GM23338 (cell line): ENCODE measurements at regions not wholly inside any gene's neighbourhood (a gene's known extent, or its start where the extent isn't known, plus 50 kb on each side); places are given as distances from the start of the nearest gene placed in this dataset.

Source experiments
- ATAC-seq: fragments of 200-7000 bp; cut with Tn5 transposase; 3 replicates; pipeline ENCODE4 v1.9.1; 2020
- DNase-seq: peaks from one replicate; pipeline ENCODE4 v3.0.0-alpha.2; 2015; ENCODE audit warnings: low spot score
- H2AFZ ChIP-seq: fragments of 200-600 bp; sonication (generic); 2 replicates; pipeline ENCODE4 v1.8.0; 2016; ENCODE audit warnings: antibody characterized with exemption, mild to moderate bottlenecking, moderate library complexity
- H3F3A ChIP-seq: fragments of 200-600 bp; sonication (generic); replicated peaks from 2 replicates; pipeline ENCODE4 v1.8.0; 2017; ENCODE audit warnings: antibody characterized with exemption, mixed run types, low read depth
- H3K27ac ChIP-seq: fragments of 200-600 bp; sonication (generic); 2 replicates; pipeline ENCODE4 v1.6.1; 2016; ENCODE audit warnings: low read depth
- H3K27me3 ChIP-seq: fragments of 200-600 bp; sonication (generic); 2 replicates; pipeline ENCODE4 v1.8.0; 2016; ENCODE audit warnings: mild to moderate bottlenecking, mixed run types, moderate library complexity; ENCODE audit not compliant: insufficient read depth
- H3K36me3 ChIP-seq: fragments of 200-600 bp; sonication (generic); 2 replicates; pipeline ENCODE4 v1.8.0; 2016; ENCODE audit warnings: mild to moderate bottlenecking; ENCODE audit not compliant: insufficient read depth
- H3K4me1 ChIP-seq: fragments of 200-600 bp; sonication (generic); 2 replicates; pipeline ENCODE4 v1.8.0; 2016; ENCODE audit warnings: mild to moderate bottlenecking, moderate library complexity; ENCODE audit not compliant: insufficient read depth
- H3K4me2 ChIP-seq: fragments of 200-600 bp; sonication (generic); 2 replicates; pipeline ENCODE4 v1.7.1; 2017; ENCODE audit warnings: mixed run types
- H3K4me3 ChIP-seq: fragments of 200-600 bp; sonication (generic); 2 replicates; pipeline ENCODE4 v1.6.1; 2016; ENCODE audit warnings: mixed run types
- H3K79me2 ChIP-seq: fragments of 200-600 bp; sonication (generic); replicated peaks from 2 replicates; pipeline ENCODE4 v1.8.0; 2017; ENCODE audit warnings: mild to moderate bottlenecking; ENCODE audit not compliant: insufficient read depth
- H3K9me2 ChIP-seq: fragments of 200-600 bp; sonication (generic); 2 replicates; pipeline ENCODE4 v1.8.0; 2017; ENCODE audit not compliant: insufficient read depth
- H4K20me1 ChIP-seq: fragments of 200-600 bp; sonication (generic); replicated peaks from 2 replicates; pipeline ENCODE4 v1.8.0; 2017; ENCODE audit warnings: mild to moderate bottlenecking; ENCODE audit not compliant: insufficient read depth
- H3K27ac Mint-ChIP-seq: 2 replicates; pipeline ENCODE4 v1.8.0; 2020; ENCODE audit warnings: inconsistent platforms, mild to moderate bottlenecking, moderate library complexity, mixed read lengths
- H3K27me3 Mint-ChIP-seq: 3 replicates; pipeline ENCODE4 v1.8.0; 2022; ENCODE audit warnings: low read depth, mild to moderate bottlenecking, moderate library complexity, mixed read lengths, inconsistent platforms; ENCODE audit not compliant: insufficient read depth, poor library complexity
- H3K36me3 Mint-ChIP-seq: 3 replicates; pipeline ENCODE4 v1.8.0; 2021; ENCODE audit warnings: low read depth, mild to moderate bottlenecking, inconsistent platforms, moderate library complexity, mixed read lengths
- H3K4me1 Mint-ChIP-seq: 3 replicates; pipeline ENCODE4 v1.8.0; 2020; ENCODE audit warnings: mild to moderate bottlenecking, inconsistent platforms, mixed read lengths
- H3K4me3 Mint-ChIP-seq: 3 replicates; pipeline ENCODE4 v1.8.0; 2021; ENCODE audit warnings: moderate library complexity, mild to moderate bottlenecking, inconsistent platforms, mixed read lengths
- H3K9me3 Mint-ChIP-seq: 3 replicates; pipeline ENCODE4 v1.8.0; 2020; ENCODE audit warnings: moderate library complexity, mild to moderate bottlenecking, inconsistent platforms, mixed read lengths
- CREB1 ChIP-seq: fragments of 250-450 bp; sonication (Bioruptor Pico); IDR thresholded peaks from 2 replicates; pipeline ENCODE4 v1.5.0; 2020; ENCODE audit warnings: low read depth, mild to moderate bottlenecking, moderate library complexity
- EZH2phosphoT487 ChIP-seq: fragments of 200-600 bp; sonication (generic); IDR thresholded peaks from one replicate; pipeline ENCODE4 v1.8.1; 2018; ENCODE audit warnings: antibody characterized with exemption; ENCODE audit not compliant: unreplicated experiment
- JUNB ChIP-seq: IDR thresholded peaks from one replicate; pipeline ENCODE4 v1.6.1; 2016; ENCODE audit warnings: antibody characterized with exemption; ENCODE audit not compliant: unreplicated experiment
- POLR2AphosphoS5 ChIP-seq: IDR thresholded peaks from 2 replicates; pipeline ENCODE4 v1.6.1; 2016; ENCODE audit warnings: antibody characterized with exemption, low read depth
- STAT1 ChIP-seq: IDR thresholded peaks from one replicate; pipeline ENCODE4 v1.6.1; 2016; ENCODE audit warnings: antibody characterized with exemption; ENCODE audit not compliant: unreplicated experiment
- ZNF114 ChIP-seq: fragments of 250-450 bp; sonication (Bioruptor Pico); IDR thresholded peaks from 2 replicates; pipeline ENCODE4 v1.5.0; 2020; ENCODE audit warnings: mild to moderate bottlenecking, moderate library complexity
- ZNF331 ChIP-seq: fragments of 250-450 bp; sonication (Bioruptor Pico); IDR thresholded peaks from 2 replicates; pipeline ENCODE4 v1.5.0; 2020; ENCODE audit warnings: low read depth, mild to moderate bottlenecking, moderate library complexity
- TF ChIP-seq, protein P1 (sequence below): IDR thresholded peaks from 2 replicates; pipeline ENCODE4 v1.6.1; 2016; ENCODE audit warnings: antibody characterized with exemption
- TF ChIP-seq, protein P2 (sequence below), 2 experiments: fragments of 200-600 bp in 1 of 2; sonication (generic) in 1 of 2; conservative IDR thresholded peaks; 2 replicates each; pipeline versions ENCODE4 v1.5.1 to v1.6.1; 2016 to 2017; ENCODE audit warnings: antibody characterized with exemption in 2 of 2, low read depth in 2 of 2, mild to moderate bottlenecking in 2 of 2, moderate library complexity in 1 of 2

DNA sequence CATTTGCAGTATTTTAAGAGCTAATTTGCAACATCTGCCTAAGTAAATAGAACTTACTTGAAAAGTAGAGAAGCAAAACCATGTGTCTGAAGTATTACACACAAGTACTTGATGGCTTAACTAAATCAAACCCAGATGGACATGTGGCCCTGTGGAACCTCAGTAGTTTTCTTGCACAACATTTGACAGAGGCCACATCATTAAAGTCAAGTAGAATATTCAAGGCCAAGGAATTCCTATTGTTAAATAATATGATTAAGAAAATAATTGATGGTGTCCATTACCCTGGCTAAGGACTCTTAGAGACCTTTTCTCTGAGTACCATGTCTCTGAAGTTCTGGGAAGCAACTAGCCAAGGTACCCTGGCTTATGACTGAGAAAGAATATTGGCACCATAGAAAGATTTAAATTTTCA is 135.4 kb upstream of the OTUD4 start:
- Mint-ChIP-seq H3K27ac (no peak overlapping the region), H3K9me3 (no peaks in the 10 kb centered on the region), H3K4me3 (no peak overlapping the region), H3K4me1 (no peaks in the 10 kb centered on the region), H3K27me3 (no peaks in the 10 kb centered on the region), H3K36me3 (no peaks in the 10 kb centered on the region)
- Histone ChIP-seq H2AFZ (no peak overlapping the region), H3K27ac (no peak overlapping the region), H3K4me1 (no peaks in the 10 kb centered on the region), H3K79me2 (no peaks in the 10 kb centered on the region), H3K4me3 (no peak overlapping the region), H3K9me2 (no peaks in the 10 kb centered on the region; the same call in none of the 2 replicates), H4K20me1 (no peaks in the 10 kb centered on the region), H3K36me3 (no peaks in the 10 kb centered on the region), H3K4me2 (no peak overlapping the region), H3F3A (no peaks in the 10 kb centered on the region), H3K27me3 (no peaks in the 10 kb centered on the region)
- ATAC-seq (no peak), DNase-seq (no peak)
- TF ChIP-seq JUNB (no peak), ZNF331 (CRISPR knock-in tag) (no peak), CREB1 (no peak), POLR2AphosphoS5 (no peak), STAT1 (no peak), EZH2phosphoT487 (no peak)
- TF ChIP-seq, protein P1, sequence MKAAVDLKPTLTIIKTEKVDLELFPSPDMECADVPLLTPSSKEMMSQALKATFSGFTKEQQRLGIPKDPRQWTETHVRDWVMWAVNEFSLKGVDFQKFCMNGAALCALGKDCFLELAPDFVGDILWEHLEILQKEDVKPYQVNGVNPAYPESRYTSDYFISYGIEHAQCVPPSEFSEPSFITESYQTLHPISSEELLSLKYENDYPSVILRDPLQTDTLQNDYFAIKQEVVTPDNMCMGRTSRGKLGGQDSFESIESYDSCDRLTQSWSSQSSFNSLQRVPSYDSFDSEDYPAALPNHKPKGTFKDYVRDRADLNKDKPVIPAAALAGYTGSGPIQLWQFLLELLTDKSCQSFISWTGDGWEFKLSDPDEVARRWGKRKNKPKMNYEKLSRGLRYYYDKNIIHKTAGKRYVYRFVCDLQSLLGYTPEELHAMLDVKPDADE: no peak

GRCh38 chr4:145308598-145308997 is 128.2 kb upstream of the OTUD4 start:
- Histone ChIP-seq H3K27ac (no peak overlapping the region), H3K4me1 (no peaks in the 10 kb centered on the region), H3K27me3 (no peaks in the 10 kb centered on the region), H3K79me2 (no peaks in the 10 kb centered on the region), H3K9me2 (no peaks in the 10 kb centered on the region), H3K4me3 (no peak overlapping the region), H4K20me1 (no peaks in the 10 kb centered on the region), H3F3A (no peaks in the 10 kb centered on the region), H2AFZ (0 out of 2 replicates have a peak overlapping the region, but pooled peaks have one; percentile 5), H3K4me2 (no peak overlapping the region), H3K36me3 (no peaks in the 10 kb centered on the region)
- DNase-seq: no peak
- no peak overlapping the region for H3K4me3 Mint-ChIP-seq
- no peaks in the 10 kb centered on the region for H3K9me3 Mint-ChIP-seq
- no peaks in the 10 kb centered on the region for H3K36me3 Mint-ChIP-seq
- H3K4me1 Mint-ChIP-seq: no peaks in the 10 kb centered on the region
- H3K27ac Mint-ChIP-seq: no peak overlapping the region
- no peaks in the 10 kb centered on the region for H3K27me3 Mint-ChIP-seq
- ATAC-seq: no peak
- no peak for TF ChIP-seq POLR2AphosphoS5
- no peak for TF ChIP-seq CREB1
- TF ChIP-seq, protein P1: no peak
- no peak for TF ChIP-seq EZH2phosphoT487
- TF ChIP-seq JUNB: no peak
- no peak for TF ChIP-seq ZNF114

DNA sequence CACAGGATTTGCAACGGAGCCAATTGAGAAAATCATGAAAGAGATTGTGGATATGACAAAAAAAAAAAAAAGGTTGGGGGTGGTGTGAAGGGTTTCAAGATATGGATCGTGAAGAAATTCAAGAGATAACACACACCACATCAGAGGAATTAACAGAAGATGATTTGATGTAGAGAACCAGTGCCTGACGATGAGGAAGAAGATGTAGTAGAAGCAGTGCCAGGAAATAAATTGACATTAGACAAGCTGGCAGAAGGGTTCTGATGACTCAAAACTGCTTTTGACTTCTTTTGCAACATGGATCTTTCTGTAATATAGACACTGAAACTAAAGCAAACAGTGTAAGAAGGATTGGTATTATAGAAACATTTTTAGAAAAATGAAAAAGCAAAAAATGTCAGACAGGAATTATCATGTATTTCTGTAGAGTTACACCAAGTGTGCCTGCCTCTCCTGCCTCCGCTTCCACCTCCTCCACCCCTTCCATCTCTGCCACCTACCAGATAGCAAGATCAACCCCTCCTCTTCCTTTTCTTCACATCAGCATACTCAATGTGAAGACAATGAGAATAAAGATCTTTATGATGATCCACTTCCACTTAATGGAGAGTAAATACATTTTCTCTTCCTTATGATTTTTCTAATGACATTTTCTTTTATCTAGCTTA is 127.5 kb upstream of the OTUD4 start:
- Histone ChIP-seq H4K20me1 (no peaks in the 10 kb centered on the region), H3K27me3 (no peaks in the 10 kb centered on the region), H3K4me3 (no peak overlapping the region), H3K9me2 (no peaks in the 10 kb centered on the region), H3F3A (no peaks in the 10 kb centered on the region), H3K27ac (no peak overlapping the region), H3K79me2 (no peaks in the 10 kb centered on the region), H3K4me2 (no peak overlapping the region), H3K4me1 (no peaks in the 10 kb centered on the region), H3K36me3 (no peaks in the 10 kb centered on the region), H2AFZ (no peak overlapping the region)
- H3K27me3 Mint-ChIP-seq: no peaks in the 10 kb centered on the region
- no peak for ATAC-seq
- TF ChIP-seq, protein P2, sequence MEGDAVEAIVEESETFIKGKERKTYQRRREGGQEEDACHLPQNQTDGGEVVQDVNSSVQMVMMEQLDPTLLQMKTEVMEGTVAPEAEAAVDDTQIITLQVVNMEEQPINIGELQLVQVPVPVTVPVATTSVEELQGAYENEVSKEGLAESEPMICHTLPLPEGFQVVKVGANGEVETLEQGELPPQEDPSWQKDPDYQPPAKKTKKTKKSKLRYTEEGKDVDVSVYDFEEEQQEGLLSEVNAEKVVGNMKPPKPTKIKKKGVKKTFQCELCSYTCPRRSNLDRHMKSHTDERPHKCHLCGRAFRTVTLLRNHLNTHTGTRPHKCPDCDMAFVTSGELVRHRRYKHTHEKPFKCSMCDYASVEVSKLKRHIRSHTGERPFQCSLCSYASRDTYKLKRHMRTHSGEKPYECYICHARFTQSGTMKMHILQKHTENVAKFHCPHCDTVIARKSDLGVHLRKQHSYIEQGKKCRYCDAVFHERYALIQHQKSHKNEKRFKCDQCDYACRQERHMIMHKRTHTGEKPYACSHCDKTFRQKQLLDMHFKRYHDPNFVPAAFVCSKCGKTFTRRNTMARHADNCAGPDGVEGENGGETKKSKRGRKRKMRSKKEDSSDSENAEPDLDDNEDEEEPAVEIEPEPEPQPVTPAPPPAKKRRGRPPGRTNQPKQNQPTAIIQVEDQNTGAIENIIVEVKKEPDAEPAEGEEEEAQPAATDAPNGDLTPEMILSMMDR (conservative IDR thresholded peaks at IDR 0.05; ENCODE audit: low read depth in 2 of 2): no peak
- no peak for TF ChIP-seq CREB1
- no peak for DNase-seq
- no peaks in the 10 kb centered on the region for H3K9me3 Mint-ChIP-seq
- no peaks in the 10 kb centered on the region for H3K4me1 Mint-ChIP-seq
- H3K36me3 Mint-ChIP-seq: no peaks in the 10 kb centered on the region
- no peak overlapping the region for H3K4me3 Mint-ChIP-seq
- no peak overlapping the region for H3K27ac Mint-ChIP-seq
